K562 (cell line): ENCODE measurements at regions not wholly inside any gene's neighbourhood (a gene's known extent, or its start where the extent isn't known, plus 50 kb on each side); places are given as distances from the start of the nearest gene placed in this dataset.

Source experiments
- ATAC-seq: fragments of 200-7000 bp; cut with Tn5 transposase; 3 replicates; pipeline ENCODE4 v1.9.1; 2020; ENCODE audit warnings: moderate library complexity
- BruUV-seq: library from RNA; stranded (reverse); fragments of 400-500 nt; replicated peaks from 2 replicates; lab custom pipeline; 2021; lab: Mats Ljungman, UMichigan
- CTCF ChIA-PET: fragments of 300-600 bp; formaldehyde crosslinking; extraction: SDS; loops from one replicate; lab custom pipeline; 2021; ENCODE audit warnings: low intra/inter-chr PET ratio; lab: Yijun Ruan, JAX
- POLR2A ChIA-PET: fragments of 300-600, 350-650 bp; sonication (Branson Sonifier 250); formaldehyde crosslinking; extraction: SDS; loops from one replicate; lab custom pipeline; 2021; ENCODE audit warnings: antibody characterized with exemption, inconsistent platforms; lab: Yijun Ruan, JAX
- DNase-seq, 4 experiments: peaks; one replicate each; pipeline versions ENCODE4 v3.0.0 to v3.0.0-alpha.2; 2011 to 2018; ENCODE audit warnings: low spot score in 3 of 4, mixed read lengths in 3 of 4; ENCODE audit errors: extremely low read depth in 1 of 4
- FAIRE-seq: peaks from 2 replicates; lab custom pipeline; 2011; peaks lifted over from hg19 to GRCh38; lab: Jason Lieb, UNC
- H2AFZ ChIP-seq: 2 replicates; pipeline ENCODE4 v1.6.0; 2011; ENCODE audit warnings: low read depth, low read length, control low read depth, inconsistent platforms
- H3K27ac ChIP-seq: fragments of 200-600 bp; 3 replicates; pipeline ENCODE4 v1.8.0; 2011; ENCODE audit warnings: low read depth, mild to moderate bottlenecking, control low read depth, inconsistent platforms, low read length, moderate library complexity, mixed read lengths; ENCODE audit errors: extremely low read depth
- H3K27me3 ChIP-seq, 2 experiments: fragments of 300-600 bp in 1 of 2; 2 replicates in 1 of 2; 3 replicates in 1 of 2; pipeline versions ENCODE4 v1.6.0 to v1.8.0; 2011; ENCODE audit warnings: inconsistent platforms in 2 of 2, low read length in 2 of 2, mild to moderate bottlenecking in 1 of 2, mixed read lengths in 1 of 2, moderate library complexity in 1 of 2; ENCODE audit not compliant: control insufficient read depth in 2 of 2, insufficient read depth in 2 of 2
- H3K36me3 ChIP-seq: fragments of 300-600 bp; 3 replicates; pipeline ENCODE4 v1.8.0; 2011; ENCODE audit warnings: mild to moderate bottlenecking, low read length, inconsistent platforms; ENCODE audit not compliant: control insufficient read depth, insufficient read depth
- H3K4me1 ChIP-seq, 2 experiments: fragments of 200-600 bp in 1 of 2; replicated peaks in 1 of 2; 2 replicates in 1 of 2; 3 replicates in 1 of 2; pipeline versions ENCODE4 v1.5.1 to v1.8.0; 2011; ENCODE audit warnings: inconsistent platforms in 2 of 2, low read length in 2 of 2, mild to moderate bottlenecking in 1 of 2, mixed read lengths in 1 of 2, moderate library complexity in 1 of 2; ENCODE audit not compliant: control insufficient read depth in 2 of 2, insufficient read depth in 2 of 2
- H3K4me2 ChIP-seq: 2 replicates; pipeline ENCODE4 v1.6.1; 2011; ENCODE audit warnings: low read length, control low read depth, inconsistent platforms, mixed read lengths; ENCODE audit not compliant: insufficient read depth
- H3K4me3 ChIP-seq: fragments of 200-600 bp; sonication (generic), shearing (Covaris generic); 2 replicates; pipeline ENCODE4 v1.5.1; 2016; ENCODE audit warnings: control low read depth, inconsistent platforms
- H3K79me2 ChIP-seq: fragments of 200-600 bp; 3 replicates; pipeline ENCODE4 v1.8.0; 2011; ENCODE audit warnings: low read length, inconsistent platforms; ENCODE audit not compliant: control insufficient read depth, insufficient read depth
- H3K9ac ChIP-seq, 2 experiments: 2 replicates each; pipeline versions ENCODE4 v1.6.0 to v1.6.1; 2011; ENCODE audit warnings: low read depth in 2 of 2, low read length in 2 of 2, control low read depth in 1 of 2, inconsistent platforms in 1 of 2, mild to moderate bottlenecking in 1 of 2, mixed read lengths in 1 of 2; ENCODE audit not compliant: insufficient read depth in 1 of 2
- H3K9me1 ChIP-seq: one replicate; pipeline ENCODE4 v1.6.0; 2011; ENCODE audit warnings: inconsistent platforms, mild to moderate bottlenecking, low read length, moderate library complexity; ENCODE audit not compliant: control insufficient read depth, insufficient read depth
- H3K9me3 ChIP-seq: replicated peaks from 2 replicates; pipeline ENCODE4 v1.5.1; 2011; ENCODE audit warnings: low read depth, low read length, inconsistent platforms; ENCODE audit not compliant: control insufficient read depth, insufficient read depth
- H4K20me1 ChIP-seq: replicated peaks from 2 replicates; pipeline ENCODE4 v1.6.1; 2011; ENCODE audit warnings: low read length, inconsistent platforms, mixed read lengths; ENCODE audit not compliant: control insufficient read depth, insufficient read depth
- CLOCK ChIP-seq: fragments of 250-450 bp; sonication (Bioruptor Pico); IDR thresholded peaks from 2 replicates; pipeline ENCODE4 v1.4.0; 2020; ENCODE audit warnings: mild to moderate bottlenecking, moderate library complexity, borderline replicate concordance
- DMBX1 ChIP-seq: fragments of 250-450 bp; sonication (Bioruptor Pico); IDR thresholded peaks from 2 replicates; pipeline ENCODE4 v1.8.0; 2022; ENCODE audit warnings: inconsistent platforms, mild to moderate bottlenecking, moderate library complexity, borderline replicate concordance
- HSF4 ChIP-seq: fragments of 250-450 bp; sonication (Bioruptor Pico); IDR thresholded peaks from 2 replicates; pipeline ENCODE4 v2.1.2; 2022; ENCODE audit warnings: mild to moderate bottlenecking, moderate library complexity, borderline replicate concordance
- POLR2A ChIP-seq: fragments of 450-650 bp; conservative IDR thresholded peaks from 2 replicates; pipeline ENCODE4 v1.6.1; 2016
- RBM25 ChIP-seq: fragments of 200-400 bp; formaldehyde crosslinking; IDR thresholded peaks from 2 replicates; pipeline ENCODE4 v1.6.1; 2018; ENCODE audit warnings: low read length, low read depth, moderate library complexity; ENCODE audit not compliant: severe bottlenecking
- SUPT5H ChIP-seq: fragments of 450-650 bp; IDR thresholded peaks from 2 replicates; pipeline ENCODE4 v1.6.1; 2016
- WGBS: fragments of 100-300 bp; shearing (Covaris generic); methylation state at CpG from one replicate; pipeline ENCODE4 v1.1.6; 2016; ENCODE audit warnings: low coverage, mixed read lengths; ENCODE audit not compliant: insufficient coverage; ENCODE audit errors: missing lambda C conversion rate; 5-methylcytosine and 5-hydroxymethylcytosine counted together
- in situ Hi-C: fragments of 300-500 bp; cut with MboI; formaldehyde crosslinking; loops from 4 replicates; pipeline ENCODE4 v1.15.0; 2018; ENCODE audit warnings: inconsistent platforms, mixed read lengths
- intact Hi-C: fragments of 100-400 bp; cut with micrococcal nuclease; formaldehyde crosslinking; loops from 2 replicates; pipeline ENCODE4 v1.14.2; 2022

- intact Hi-C loops: no loop called here
- TF ChIP-seq RBM25 (peak; percentile 38), SUPT5H (no peak), CLOCK (CRISPR knock-in tag) (no peak), HSF4 (no peak), POLR2A (no peak), DMBX1 (no peak)
- Histone ChIP-seq H4K20me1 (no peaks in the 10 kb centered on the region), H3K27ac (0 out of 3 replicates have a peak overlapping the region, but pooled peaks have one; percentile 98), H3K36me3 (no peaks in the 10 kb centered on the region), H3K4me2 (no peak overlapping the region), H3K9me3 (peaks cover 6% of the 10 kb centered on the region), H3K9ac (no peak overlapping the region; a peak in 1 of 4 replicates), H3K4me1 (peaks cover 45 to 46% of the 10 kb centered on the region in 2 experiments), H3K79me2 (no peaks in the 10 kb centered on the region), H3K9me1 (no peaks in the 10 kb centered on the region), H3K4me3 (no peak overlapping the region), H3K27me3 (no peaks in the 10 kb centered on the region; a peak in 1 of 5 replicates), H2AFZ (peak overlapping the region; percentile 62; the same call in 1 of the 2 replicates)
- ChIA-PET POLR2A (no interaction called here), CTCF (no interaction called here)
- BruUV-seq: no TSS peak
- in situ Hi-C loops: no loop called here
- FAIRE-seq (no peak), DNase-seq (no peak), ATAC-seq (no peak)
- 75% methylated on average over 4 of the region's 4 CpGs for WGBS
These were observed 97.9 kb downstream of the CPN2 start for GRCh38 chr3:194253270-194253669.
